Fibroblast of pulmonary artery (primary cell): ENCODE measurements at regions not wholly inside any gene's neighbourhood (a gene's known extent, or its start where the extent isn't known, plus 50 kb on each side); places are given as distances from the start of the nearest gene placed in this dataset.
A peak's percentile ranks its signal among the peaks of the same experiment; 100 is the strongest.
"Not testable (repeated sequence)": the region's sequence is repeated elsewhere in the genome, so short reads cannot be mapped to it uniquely, and the experiment has no call there.

ENCODE experiments used
- DNase-seq: peaks from one replicate; pipeline ENCODE4 v3.0.0-alpha.2; 2010; ENCODE audit warnings: low read depth
- H3K4me3 ChIP-seq: replicated peaks from 2 replicates; pipeline ENCODE4 v1.5.1; 2011; ENCODE audit warnings: low read depth, mild to moderate bottlenecking, control low read depth, low read length, moderate library complexity
- TF ChIP-seq, protein P1 (sequence below): IDR thresholded peaks from 2 replicates; pipeline ENCODE4 v1.5.1; 2011; ENCODE audit warnings: mild to moderate bottlenecking, control low read depth, low read length, inconsistent platforms; ENCODE audit errors: missing control alignments

DNA sequence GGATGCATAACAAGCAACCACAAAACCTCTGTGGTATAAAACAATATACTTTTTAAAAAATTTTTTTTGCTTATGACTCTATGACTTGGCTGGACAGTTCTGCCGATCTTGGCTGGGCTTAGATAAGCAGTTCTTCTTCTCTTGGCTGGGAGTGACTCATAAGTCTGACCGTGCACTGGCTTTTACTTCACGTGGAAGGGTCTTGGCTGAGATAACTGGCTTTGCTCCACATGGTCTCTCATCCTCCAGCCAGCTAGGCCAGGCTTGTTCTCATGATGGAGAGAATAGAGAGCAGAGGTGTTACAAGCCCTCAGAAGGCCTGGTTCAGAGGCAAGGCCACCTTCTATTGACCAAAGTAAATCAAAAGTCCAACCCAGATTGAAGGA, 178.9 kb upstream of the SERPINE2 start:
- peak; percentile 81 for DNase-seq
- TF ChIP-seq, protein P1, sequence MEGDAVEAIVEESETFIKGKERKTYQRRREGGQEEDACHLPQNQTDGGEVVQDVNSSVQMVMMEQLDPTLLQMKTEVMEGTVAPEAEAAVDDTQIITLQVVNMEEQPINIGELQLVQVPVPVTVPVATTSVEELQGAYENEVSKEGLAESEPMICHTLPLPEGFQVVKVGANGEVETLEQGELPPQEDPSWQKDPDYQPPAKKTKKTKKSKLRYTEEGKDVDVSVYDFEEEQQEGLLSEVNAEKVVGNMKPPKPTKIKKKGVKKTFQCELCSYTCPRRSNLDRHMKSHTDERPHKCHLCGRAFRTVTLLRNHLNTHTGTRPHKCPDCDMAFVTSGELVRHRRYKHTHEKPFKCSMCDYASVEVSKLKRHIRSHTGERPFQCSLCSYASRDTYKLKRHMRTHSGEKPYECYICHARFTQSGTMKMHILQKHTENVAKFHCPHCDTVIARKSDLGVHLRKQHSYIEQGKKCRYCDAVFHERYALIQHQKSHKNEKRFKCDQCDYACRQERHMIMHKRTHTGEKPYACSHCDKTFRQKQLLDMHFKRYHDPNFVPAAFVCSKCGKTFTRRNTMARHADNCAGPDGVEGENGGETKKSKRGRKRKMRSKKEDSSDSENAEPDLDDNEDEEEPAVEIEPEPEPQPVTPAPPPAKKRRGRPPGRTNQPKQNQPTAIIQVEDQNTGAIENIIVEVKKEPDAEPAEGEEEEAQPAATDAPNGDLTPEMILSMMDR: no peak
- no peak overlapping the region for H3K4me3 ChIP-seq

DNA sequence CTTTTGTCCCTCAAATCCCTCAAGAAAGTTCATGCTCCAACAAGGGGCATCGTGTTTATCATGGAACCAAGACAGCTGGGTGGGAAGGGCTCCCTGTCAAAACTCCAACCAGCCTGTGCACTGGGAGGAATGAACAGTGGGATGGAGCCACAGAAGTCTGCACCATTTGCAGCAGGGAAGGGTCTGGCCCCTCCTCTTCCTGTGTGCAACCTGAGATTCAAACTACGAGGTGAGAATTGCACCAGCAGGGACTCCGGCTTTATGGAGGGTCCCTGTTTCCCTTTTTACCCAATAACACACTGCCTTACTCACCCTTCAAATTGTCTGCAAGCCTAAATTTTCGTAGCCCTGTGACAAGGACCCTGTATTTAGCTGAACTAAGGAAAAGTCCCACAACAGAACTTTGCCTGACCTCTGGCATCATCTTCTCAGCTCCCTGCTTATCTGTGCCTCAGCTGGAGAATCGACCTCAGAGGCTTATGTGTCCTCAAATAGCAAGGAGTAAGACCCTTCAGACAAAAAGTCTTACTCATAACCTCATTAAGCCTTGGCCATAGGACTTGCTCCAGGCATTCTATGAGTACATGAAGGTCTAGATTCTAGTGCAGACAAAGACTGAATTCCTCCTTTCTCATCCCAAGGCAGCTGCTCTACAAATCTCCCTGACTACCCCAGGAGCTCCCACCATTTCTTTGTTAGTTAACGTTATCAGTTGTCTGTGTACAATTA, 178.3 kb upstream of the SERPINE2 start:
- TF ChIP-seq, protein P1: no peak
- DNase-seq: no peak
- no peak overlapping the region for H3K4me3 ChIP-seq

DNA sequence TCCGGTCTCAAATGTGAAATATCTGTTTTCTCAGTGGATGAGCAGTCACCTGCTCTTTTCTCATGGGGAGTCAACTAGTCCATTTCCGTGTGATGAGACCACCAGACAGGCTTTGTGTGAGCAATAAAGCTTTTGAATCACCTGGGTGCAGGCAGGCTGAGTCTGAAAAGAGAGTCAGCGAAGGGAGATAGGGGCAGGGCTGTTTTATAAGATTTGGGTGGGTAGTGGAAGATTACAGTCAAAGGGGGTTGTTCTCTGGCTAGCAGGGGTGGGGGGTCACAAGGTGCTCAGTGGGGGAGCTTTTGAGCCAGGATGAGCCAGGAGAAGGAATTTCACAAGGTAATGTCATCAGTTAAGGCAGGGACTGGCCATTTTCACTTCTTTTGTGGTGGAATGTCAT, 176.5 kb upstream of the SERPINE2 start:
- not testable (repeated sequence) for DNase-seq, H3K4me3 ChIP-seq

DNA sequence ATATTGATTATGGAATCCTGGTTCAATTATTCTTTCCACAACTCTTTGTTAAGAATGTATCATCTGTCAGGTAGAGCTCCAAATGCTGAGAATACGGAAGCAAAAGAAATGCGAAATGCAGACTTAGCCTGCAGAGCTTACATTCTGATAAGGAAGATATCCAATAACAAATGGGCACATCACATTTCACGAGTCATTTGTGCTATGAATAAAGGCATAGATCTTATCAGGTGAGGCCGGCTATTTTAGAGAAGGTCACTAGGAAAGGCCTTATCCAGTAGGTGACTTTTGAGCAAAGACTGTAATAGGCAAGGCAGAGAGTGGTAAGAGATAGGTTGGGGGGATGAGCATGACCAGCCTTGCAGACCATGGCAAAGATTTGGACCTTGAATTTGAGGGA, 174.3 kb upstream of the SERPINE2 start:
- TF ChIP-seq, protein P1: no peak
- DNase-seq: no peak
- no peak overlapping the region for H3K4me3 ChIP-seq

DNA sequence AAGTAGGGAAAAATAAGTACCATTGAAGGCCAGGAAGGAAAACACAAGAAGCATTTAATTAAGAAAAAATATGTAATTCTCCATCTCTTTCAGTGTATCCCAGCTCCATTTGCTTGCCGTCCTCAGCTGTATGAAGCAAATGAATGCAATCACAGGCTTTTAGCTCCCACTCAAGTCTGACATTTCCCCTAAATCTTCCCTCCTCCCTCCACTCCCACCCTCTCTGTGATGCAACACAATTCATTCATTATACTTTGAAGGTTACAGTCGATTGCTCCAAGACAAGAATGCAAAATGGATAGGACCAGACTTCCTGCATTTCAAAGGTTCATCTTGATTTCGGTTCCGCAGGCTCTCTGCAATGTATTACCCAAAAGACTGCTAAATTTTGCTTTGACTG, 172.7 kb upstream of the SERPINE2 start:
- no peak overlapping the region for H3K4me3 ChIP-seq
- TF ChIP-seq, protein P1: no peak
- DNase-seq: peak; percentile 78

DNA sequence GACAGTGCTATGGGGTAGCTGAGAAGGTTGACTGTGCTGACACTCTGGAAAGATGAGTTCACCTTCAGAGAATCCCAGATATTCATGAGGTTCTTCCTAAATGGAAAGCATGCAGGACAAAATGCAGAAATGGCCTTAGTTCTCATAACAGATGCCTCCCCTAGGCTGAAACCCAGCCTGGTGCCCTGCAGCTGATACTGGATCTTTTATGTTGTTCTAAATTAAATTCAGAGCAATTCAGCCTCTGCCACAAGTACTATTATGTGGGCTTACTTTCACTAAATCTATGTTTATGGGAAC, 172.0 kb upstream of the SERPINE2 start:
- TF ChIP-seq, protein P1: no peak
- no peak for DNase-seq
- no peak overlapping the region for H3K4me3 ChIP-seq

DNA sequence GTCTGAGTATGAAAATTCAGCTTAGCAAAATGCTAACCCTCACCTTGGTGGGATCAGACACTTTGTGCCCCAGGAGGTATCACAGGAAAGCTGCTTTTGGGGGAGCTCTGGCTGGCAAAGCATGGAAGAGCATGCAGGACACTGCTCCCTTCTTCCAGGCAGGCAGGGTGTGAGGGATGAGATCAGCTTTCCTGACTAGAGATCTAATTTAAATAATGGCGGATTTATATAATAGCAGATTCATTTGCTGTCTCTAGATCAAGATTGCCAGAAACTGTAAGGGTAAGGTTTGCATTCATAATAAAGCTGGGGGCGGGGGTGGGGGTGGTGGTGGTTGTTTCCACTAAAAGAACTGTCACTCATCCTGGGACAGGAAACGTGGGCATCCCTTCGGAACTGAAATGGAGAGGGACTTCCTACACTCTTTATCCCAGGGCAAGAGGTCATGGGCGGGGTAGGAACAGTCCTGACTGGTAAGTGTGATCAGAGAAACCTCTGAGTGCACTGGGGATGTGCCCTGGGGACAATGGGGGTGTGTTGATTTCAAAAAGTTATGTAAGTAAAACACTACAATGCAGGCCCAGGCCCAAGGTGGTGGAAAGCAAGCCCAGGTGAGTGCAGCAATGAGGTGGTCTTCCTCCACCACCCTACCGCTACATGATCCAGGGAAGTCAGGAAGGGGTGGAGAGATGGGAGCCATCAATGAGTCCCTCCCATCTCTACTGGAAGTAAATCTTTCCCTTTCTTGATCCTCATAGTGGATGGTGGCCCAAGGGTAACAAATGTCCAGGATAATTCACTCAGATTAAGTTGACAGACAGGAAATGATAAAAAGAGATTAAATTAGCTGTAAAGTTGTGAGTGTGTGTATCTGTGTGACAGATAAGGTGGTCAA, 171.4 kb upstream of the SERPINE2 start:
- TF ChIP-seq, protein P1: no peak
- no peak for DNase-seq
- H3K4me3 ChIP-seq: no peak overlapping the region
